DND-41 (cell line): ENCODE measurements at regions not wholly inside any gene's neighbourhood (a gene's known extent, or its start where the extent isn't known, plus 50 kb on each side); places are given as distances from the start of the nearest gene placed in this dataset.
"Not testable (repeated sequence)": the region's sequence is repeated elsewhere in the genome, so short reads cannot be mapped to it uniquely, and the experiment has no call there.

Experiments used
- ATAC-seq: fragments of 200-7000 bp; cut with Tn5 transposase; 3 replicates; pipeline ENCODE4 v1.9.1; 2021; ENCODE audit warnings: low read depth; ENCODE audit not compliant: insufficient read depth
- DNase-seq: peaks from one replicate; pipeline ENCODE4 v3.0.0-alpha.2; 2020
- H2AFZ ChIP-seq: 2 replicates; pipeline ENCODE4 v1.6.0; 2012; ENCODE audit warnings: low read depth, low read length
- H3K27ac ChIP-seq: 2 replicates; pipeline ENCODE4 v1.5.1; 2012; ENCODE audit warnings: low read length, inconsistent platforms
- H3K27me3 ChIP-seq: fragments of 200-600 bp; sonication (generic); 2 replicates; pipeline ENCODE4 v1.6.0; 2012; ENCODE audit warnings: low read length, mild to moderate bottlenecking, inconsistent platforms; ENCODE audit not compliant: insufficient read depth, poor library complexity
- H3K36me3 ChIP-seq: 2 replicates; pipeline ENCODE4 v1.5.1; 2012; ENCODE audit warnings: low read length, inconsistent platforms; ENCODE audit not compliant: insufficient read depth
- H3K4me1 ChIP-seq: 2 replicates; pipeline ENCODE4 v1.5.1; 2012; ENCODE audit warnings: mild to moderate bottlenecking, low read length; ENCODE audit not compliant: insufficient read depth
- H3K4me2 ChIP-seq: 2 replicates; pipeline ENCODE4 v1.6.0; 2012; ENCODE audit warnings: mild to moderate bottlenecking, moderate library complexity, low read length, inconsistent platforms; ENCODE audit not compliant: insufficient read depth
- H3K4me3 ChIP-seq, 2 experiments: fragments of 200-600 bp in 1 of 2; shearing (Covaris generic) in 1 of 2; 2 replicates each; pipeline ENCODE4 v1.5.1; 2012 to 2016; ENCODE audit warnings: inconsistent platforms in 2 of 2, low read length in 2 of 2, mild to moderate bottlenecking in 2 of 2, low read depth in 1 of 2, moderate library complexity in 1 of 2
- H3K79me2 ChIP-seq: 2 replicates; pipeline ENCODE4 v1.6.0; 2012; ENCODE audit warnings: low read length, inconsistent platforms; ENCODE audit not compliant: insufficient read depth
- H3K9ac ChIP-seq: 2 replicates; pipeline ENCODE4 v1.6.0; 2012; ENCODE audit warnings: low read depth, mild to moderate bottlenecking, inconsistent platforms, low read length, moderate library complexity
- H3K9me3 ChIP-seq: 2 replicates; pipeline ENCODE4 v1.5.1; 2012; ENCODE audit warnings: low read length, moderate library complexity, mild to moderate bottlenecking, inconsistent platforms; ENCODE audit not compliant: insufficient read depth, severe bottlenecking
- H4K20me1 ChIP-seq: 2 replicates; pipeline ENCODE4 v1.6.0; 2012; ENCODE audit warnings: low read length; ENCODE audit not compliant: insufficient read depth
- EZH2 ChIP-seq: IDR thresholded peaks from 3 replicates; pipeline ENCODE4 v1.6.1; 2012; ENCODE audit warnings: borderline replicate concordance, low read depth, mild to moderate bottlenecking, moderate library complexity, low read length, inconsistent platforms; ENCODE audit not compliant: severe bottlenecking
- TF ChIP-seq, protein P1 (sequence below): IDR thresholded peaks from 2 replicates; pipeline ENCODE4 v1.5.1; 2012; ENCODE audit warnings: borderline replicate concordance, low read length, moderate library complexity, mild to moderate bottlenecking; ENCODE audit not compliant: poor library complexity, severe bottlenecking; ENCODE audit errors: extremely low read depth

DNA sequence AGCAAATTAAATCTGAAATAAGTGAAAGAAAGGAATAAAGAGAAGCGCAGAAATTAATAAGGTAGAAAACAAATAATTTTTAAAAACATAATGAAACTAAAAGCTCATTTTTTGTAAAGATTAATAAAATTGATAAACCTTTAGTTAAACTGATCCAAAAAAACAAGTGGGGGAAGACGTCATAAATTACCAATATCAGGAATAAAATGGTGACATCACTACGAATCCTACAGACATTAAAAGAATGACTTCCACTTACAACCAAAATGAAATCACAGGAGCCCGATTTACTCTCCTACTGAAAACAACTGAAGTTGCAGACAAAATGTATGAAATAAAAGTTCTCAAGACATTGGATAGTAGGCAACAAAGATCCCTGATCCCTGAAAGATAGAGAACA, 68.1 kb upstream of the IFFO2 start:
- Histone ChIP-seq H4K20me1 (no peaks in the 10 kb centered on the region), H3K27me3 (peaks cover 18% of the 10 kb centered on the region), H3K4me3 (no peak overlapping the region), H3K79me2 (no peaks in the 10 kb centered on the region), H3K27ac (no peak overlapping the region), H2AFZ (no peak overlapping the region), H3K36me3 (no peaks in the 10 kb centered on the region), H3K9ac (no peak overlapping the region), H3K9me3 (no peaks in the 10 kb centered on the region), H3K4me1 (0 out of 2 replicates have a peak, but pooled peaks cover 2% of the 10 kb centered on the region), H3K4me2 (no peak overlapping the region)
- ATAC-seq: no peak
- no peak for TF ChIP-seq EZH2
- TF ChIP-seq, protein P1, sequence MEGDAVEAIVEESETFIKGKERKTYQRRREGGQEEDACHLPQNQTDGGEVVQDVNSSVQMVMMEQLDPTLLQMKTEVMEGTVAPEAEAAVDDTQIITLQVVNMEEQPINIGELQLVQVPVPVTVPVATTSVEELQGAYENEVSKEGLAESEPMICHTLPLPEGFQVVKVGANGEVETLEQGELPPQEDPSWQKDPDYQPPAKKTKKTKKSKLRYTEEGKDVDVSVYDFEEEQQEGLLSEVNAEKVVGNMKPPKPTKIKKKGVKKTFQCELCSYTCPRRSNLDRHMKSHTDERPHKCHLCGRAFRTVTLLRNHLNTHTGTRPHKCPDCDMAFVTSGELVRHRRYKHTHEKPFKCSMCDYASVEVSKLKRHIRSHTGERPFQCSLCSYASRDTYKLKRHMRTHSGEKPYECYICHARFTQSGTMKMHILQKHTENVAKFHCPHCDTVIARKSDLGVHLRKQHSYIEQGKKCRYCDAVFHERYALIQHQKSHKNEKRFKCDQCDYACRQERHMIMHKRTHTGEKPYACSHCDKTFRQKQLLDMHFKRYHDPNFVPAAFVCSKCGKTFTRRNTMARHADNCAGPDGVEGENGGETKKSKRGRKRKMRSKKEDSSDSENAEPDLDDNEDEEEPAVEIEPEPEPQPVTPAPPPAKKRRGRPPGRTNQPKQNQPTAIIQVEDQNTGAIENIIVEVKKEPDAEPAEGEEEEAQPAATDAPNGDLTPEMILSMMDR: no peak
- DNase-seq: no peak

DNA sequence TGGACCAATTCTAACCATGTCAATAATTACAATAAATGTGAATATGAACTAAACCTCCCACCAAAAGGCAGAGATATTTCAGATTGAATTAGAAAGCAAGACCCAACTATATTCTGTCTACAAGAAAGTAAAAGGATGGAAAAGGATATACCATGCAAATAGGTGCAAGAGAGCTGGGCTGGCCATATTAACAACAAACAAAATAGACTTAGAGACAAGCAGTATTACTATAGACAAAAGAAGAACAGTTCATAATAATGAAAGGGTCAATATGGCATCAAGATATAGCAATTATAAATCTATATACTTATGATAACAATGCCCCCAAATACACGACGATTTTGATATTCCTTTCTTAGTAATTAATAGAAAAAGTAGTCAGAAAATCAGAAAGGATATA, 67.3 kb upstream of the IFFO2 start:
- no peak overlapping the region for H2AFZ ChIP-seq
- no peak overlapping the region for H3K27ac ChIP-seq
- no peak overlapping the region for H3K4me2 ChIP-seq
- H4K20me1 ChIP-seq: no peaks in the 10 kb centered on the region
- no peaks in the 10 kb centered on the region for H3K9me3 ChIP-seq
- no peak for DNase-seq
- no peaks in the 10 kb centered on the region for H3K36me3 ChIP-seq
- 0 out of 2 replicates have a peak, but pooled peaks cover 2% of the 10 kb centered on the region for H3K4me1 ChIP-seq
- no peaks in the 10 kb centered on the region for H3K79me2 ChIP-seq
- TF ChIP-seq EZH2: no peak
- TF ChIP-seq, protein P1: no peak
- peaks cover 11% of the 10 kb centered on the region for H3K27me3 ChIP-seq
- no peak overlapping the region for H3K4me3 ChIP-seq
- no peak for ATAC-seq
- no peak overlapping the region for H3K9ac ChIP-seq

DNA sequence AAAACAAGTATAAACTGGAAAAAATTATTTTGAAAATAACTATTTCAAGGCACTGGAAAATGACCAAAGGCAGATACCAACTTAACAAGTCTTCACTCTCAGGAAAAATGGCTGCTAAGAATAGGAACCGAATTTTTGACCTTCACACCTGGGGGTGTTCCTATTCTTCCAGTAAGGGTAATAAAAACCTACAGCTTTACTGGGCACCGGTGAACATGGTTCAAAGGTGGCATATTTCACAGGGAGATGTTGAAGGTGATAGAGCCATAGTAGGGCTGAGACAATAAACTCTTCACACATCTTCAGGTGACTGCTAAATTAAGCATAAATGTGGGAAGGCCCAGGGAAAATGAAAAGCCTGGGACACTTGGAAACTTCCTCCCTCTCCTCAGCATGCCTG, 65.4 kb upstream of the IFFO2 start:
- ATAC-seq (no peak), DNase-seq (no peak)
- Histone ChIP-seq H4K20me1 (no peaks in the 10 kb centered on the region), H3K9ac (no peak overlapping the region), H3K4me3 (no peak overlapping the region), H3K27me3 (peaks cover 3% of the 10 kb centered on the region), H3K4me1 (no peaks in the 10 kb centered on the region), H2AFZ (no peak overlapping the region), H3K27ac (no peak overlapping the region), H3K4me2 (no peak overlapping the region), H3K9me3 (no peaks in the 10 kb centered on the region), H3K79me2 (no peaks in the 10 kb centered on the region), H3K36me3 (no peaks in the 10 kb centered on the region)
- TF ChIP-seq EZH2: no peak
- TF ChIP-seq, protein P1: no peak

DNA sequence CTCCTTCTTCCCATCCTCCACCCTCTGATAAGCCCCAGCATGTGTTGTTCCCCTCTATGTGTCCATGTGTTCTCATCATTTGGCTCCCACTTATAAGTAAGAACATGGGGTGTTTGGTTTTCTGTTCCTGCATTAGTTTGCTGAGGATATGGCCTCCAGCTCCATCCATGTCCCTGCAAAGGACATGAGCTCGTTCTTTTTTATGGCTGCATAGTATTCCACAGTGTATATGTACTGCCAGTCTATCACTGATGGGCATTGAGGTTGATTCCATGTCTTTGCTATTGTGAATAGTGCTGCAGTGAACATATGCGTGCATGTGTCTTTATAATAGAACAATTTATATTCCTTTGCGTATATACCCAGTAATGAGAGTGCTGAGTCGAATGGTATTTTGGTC, 62.8 kb upstream of the IFFO2 start:
- not testable (repeated sequence) for DNase-seq, H3K4me1 ChIP-seq, H3K9ac ChIP-seq, H3K27ac ChIP-seq, H3K36me3 ChIP-seq, H3K27me3 ChIP-seq, H3K4me2 ChIP-seq, H3K79me2 ChIP-seq, ATAC-seq, H3K4me3 ChIP-seq, H2AFZ ChIP-seq, H4K20me1 ChIP-seq, H3K9me3 ChIP-seq
